OCI-LY3 (cell line): ENCODE measurements at regions not wholly inside any gene's neighbourhood (a gene's known extent, or its start where the extent isn't known, plus 50 kb on each side); places are given as distances from the start of the nearest gene placed in this dataset.

Experiments
- H2AFZ ChIP-seq: fragments of 200-600, 300-600 bp; shearing (Covaris generic); 2 replicates; pipeline ENCODE4 v1.6.0; 2014; ENCODE audit warnings: antibody characterized with exemption, low read depth, low read length
- H3K27ac ChIP-seq: fragments of 200-600, 300-600 bp; sonication (generic); 2 replicates; pipeline ENCODE4 v1.5.1; 2014; ENCODE audit warnings: mild to moderate bottlenecking, low read length, moderate library complexity, mixed read lengths
- H3K27me3 ChIP-seq: fragments of 200-600, 300-600 bp; sonication (generic); 2 replicates; pipeline ENCODE4 v1.6.1; 2014; ENCODE audit warnings: low read depth, low read length, mixed read lengths
- H3K36me3 ChIP-seq: fragments of 200-600, 300-600 bp; sonication (generic); replicated peaks from 2 replicates; pipeline ENCODE3; 2014; ENCODE audit warnings: low read depth, low read length, mixed read lengths
- H3K4me1 ChIP-seq: fragments of 300-600, 200-600 bp; sonication (generic); 2 replicates; pipeline ENCODE4 v1.6.1; 2014; ENCODE audit warnings: low read length, mixed read lengths
- H3K4me2 ChIP-seq: fragments of 200-600, 300-600 bp; sonication (generic); 2 replicates; pipeline ENCODE4 v1.6.1; 2014; ENCODE audit warnings: low read length, mixed read lengths
- H3K4me3 ChIP-seq: fragments of 300-600, 200-600 bp; sonication (generic); 2 replicates; pipeline ENCODE4 v1.5.1; 2014; ENCODE audit warnings: antibody characterized with exemption, mild to moderate bottlenecking, low read length, moderate library complexity
- H3K79me2 ChIP-seq: fragments of 300-600, 200-600 bp; shearing (Covaris generic); 2 replicates; pipeline ENCODE4 v1.6.1; 2014; ENCODE audit warnings: mild to moderate bottlenecking, low read length, mixed read lengths
- H3K9ac ChIP-seq: fragments of 300-600, 200-600 bp; shearing (Covaris generic); 2 replicates; pipeline ENCODE4 v1.6.0; 2014; ENCODE audit warnings: mild to moderate bottlenecking, low read length, moderate library complexity
- H3K9me3 ChIP-seq: fragments of 200-600, 300-600 bp; shearing (Covaris generic); 2 replicates; pipeline ENCODE4 v1.6.1; 2014; ENCODE audit warnings: low read length, mixed read lengths; ENCODE audit not compliant: insufficient read depth
- H4K20me1 ChIP-seq: fragments of 200-600, 300-600 bp; sonication (generic); 2 replicates; pipeline ENCODE4 v1.6.1; 2016; ENCODE audit warnings: low read length, mixed read lengths; ENCODE audit not compliant: insufficient read depth
- EZH2phosphoT487 ChIP-seq: fragments of 200-600 bp; shearing (Covaris generic); IDR thresholded peaks from 2 replicates; pipeline ENCODE4 v1.6.1; 2018; ENCODE audit warnings: antibody characterized with exemption, mixed run types, low read depth
- TF ChIP-seq, protein P1 (sequence below): fragments of 200-600, 300-600 bp; sonication (generic); IDR thresholded peaks from 2 replicates; pipeline ENCODE4 v1.5.1; 2014; ENCODE audit warnings: antibody characterized with exemption, low read length, low read depth

DNA sequence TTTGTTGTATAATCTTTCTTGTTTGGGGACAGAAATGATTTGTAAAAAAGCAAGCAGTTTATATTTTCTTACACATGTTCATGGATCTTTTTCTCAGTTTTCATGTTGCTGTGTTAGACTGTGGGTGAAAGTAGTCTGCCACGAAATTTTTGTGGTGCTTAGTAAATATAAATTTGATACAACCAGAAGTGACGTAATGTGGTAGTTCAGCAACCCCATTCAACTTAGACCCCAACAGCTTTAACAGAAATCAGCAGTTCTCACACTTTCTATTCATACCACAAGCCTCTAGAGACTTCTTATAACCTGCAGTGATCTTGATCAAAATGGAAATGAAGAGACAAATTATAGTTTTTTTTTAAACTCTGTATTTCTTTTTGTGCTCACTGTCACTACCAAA lies 120.2 kb upstream of the IGSF10 start:
- Histone ChIP-seq H2AFZ (no peak overlapping the region), H3K4me2 (no peak overlapping the region)
- TF ChIP-seq, protein P1, sequence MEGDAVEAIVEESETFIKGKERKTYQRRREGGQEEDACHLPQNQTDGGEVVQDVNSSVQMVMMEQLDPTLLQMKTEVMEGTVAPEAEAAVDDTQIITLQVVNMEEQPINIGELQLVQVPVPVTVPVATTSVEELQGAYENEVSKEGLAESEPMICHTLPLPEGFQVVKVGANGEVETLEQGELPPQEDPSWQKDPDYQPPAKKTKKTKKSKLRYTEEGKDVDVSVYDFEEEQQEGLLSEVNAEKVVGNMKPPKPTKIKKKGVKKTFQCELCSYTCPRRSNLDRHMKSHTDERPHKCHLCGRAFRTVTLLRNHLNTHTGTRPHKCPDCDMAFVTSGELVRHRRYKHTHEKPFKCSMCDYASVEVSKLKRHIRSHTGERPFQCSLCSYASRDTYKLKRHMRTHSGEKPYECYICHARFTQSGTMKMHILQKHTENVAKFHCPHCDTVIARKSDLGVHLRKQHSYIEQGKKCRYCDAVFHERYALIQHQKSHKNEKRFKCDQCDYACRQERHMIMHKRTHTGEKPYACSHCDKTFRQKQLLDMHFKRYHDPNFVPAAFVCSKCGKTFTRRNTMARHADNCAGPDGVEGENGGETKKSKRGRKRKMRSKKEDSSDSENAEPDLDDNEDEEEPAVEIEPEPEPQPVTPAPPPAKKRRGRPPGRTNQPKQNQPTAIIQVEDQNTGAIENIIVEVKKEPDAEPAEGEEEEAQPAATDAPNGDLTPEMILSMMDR, result no peak
- TF ChIP-seq EZH2phosphoT487, result no peak

DNA sequence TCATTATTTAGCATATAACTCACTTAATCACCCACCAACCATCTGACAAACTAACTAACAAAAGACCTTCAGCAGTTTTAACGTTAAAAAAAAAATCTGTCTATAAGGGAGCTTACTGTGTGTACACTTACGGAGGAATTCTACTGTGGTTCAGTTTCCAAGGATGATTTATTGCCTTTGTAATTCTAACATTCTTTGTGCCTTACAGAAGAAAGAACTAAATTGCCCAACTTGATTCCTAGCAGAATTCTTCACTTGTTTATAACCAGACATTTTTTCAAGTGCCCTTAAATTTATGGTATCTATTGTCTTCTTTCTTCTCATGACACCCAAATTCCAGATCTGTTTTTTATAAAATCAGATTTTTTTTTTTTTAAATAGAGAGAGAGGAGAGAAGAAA lies 119.7 kb upstream of the IGSF10 start:
- Histone ChIP-seq H3K4me2 (no peak overlapping the region), H3K36me3 (no peaks in the 10 kb centered on the region), H3K4me1 (peaks cover 18% of the 10 kb centered on the region), H3K79me2 (no peaks in the 10 kb centered on the region), H4K20me1 (no peaks in the 10 kb centered on the region), H3K4me3 (no peak overlapping the region), H3K27me3 (no peaks in the 10 kb centered on the region), H2AFZ (no peak overlapping the region), H3K9ac (no peak overlapping the region), H3K9me3 (no peaks in the 10 kb centered on the region), H3K27ac (no peak overlapping the region)
- TF ChIP-seq, protein P1, result no peak
- TF ChIP-seq EZH2phosphoT487, result no peak

More for the DNA sequence above, 120.2 kb upstream of the IGSF10 start:
- no peak overlapping the region for H3K27ac ChIP-seq
- peaks cover 18% of the 10 kb centered on the region for H3K4me1 ChIP-seq
- no peak overlapping the region for H3K9ac ChIP-seq
- H3K9me3 ChIP-seq, result no peaks in the 10 kb centered on the region
- no peaks in the 10 kb centered on the region for H3K27me3 ChIP-seq
- no peaks in the 10 kb centered on the region for H3K79me2 ChIP-seq
- no peak overlapping the region for H3K4me3 ChIP-seq
- no peaks in the 10 kb centered on the region for H3K36me3 ChIP-seq
- H4K20me1 ChIP-seq, result no peaks in the 10 kb centered on the region

DNA sequence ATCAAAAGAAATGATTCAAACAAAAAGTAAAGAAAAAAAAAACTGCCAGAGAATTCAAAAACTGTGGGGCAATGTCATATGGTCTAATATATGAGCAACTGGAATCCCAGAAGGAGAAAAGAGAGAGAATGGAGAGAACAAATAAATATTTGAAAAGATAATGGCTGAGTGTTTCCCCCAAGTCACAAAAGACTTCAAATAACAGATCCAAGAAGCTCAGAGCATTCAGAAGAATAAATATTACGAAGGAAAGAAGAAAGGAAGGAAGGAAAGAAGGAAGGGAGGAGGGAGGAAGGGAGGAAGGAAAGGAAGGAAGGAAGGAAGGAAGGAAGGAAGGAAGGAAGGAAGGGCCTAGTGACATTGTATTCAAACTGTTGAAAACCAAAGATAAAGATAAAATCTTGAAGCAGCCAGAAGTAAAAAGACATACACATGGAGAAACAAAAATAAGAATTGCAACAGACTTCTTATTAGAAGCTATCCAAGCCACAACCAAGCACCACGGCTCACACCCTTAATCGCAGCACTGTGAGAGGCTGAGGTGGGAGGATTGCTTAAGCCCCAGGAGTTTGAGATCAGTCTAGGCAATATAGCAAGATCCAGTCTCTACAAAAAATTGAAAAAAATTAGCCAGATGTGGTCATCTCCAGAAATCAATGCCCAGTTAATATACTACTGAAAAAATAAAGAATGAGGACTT lies 118.9 kb upstream of the IGSF10 start:
- H3K79me2 ChIP-seq, result no peaks in the 10 kb centered on the region
- no peaks in the 10 kb centered on the region for H4K20me1 ChIP-seq
- H3K27ac ChIP-seq, result no peak overlapping the region
- no peak overlapping the region for H3K4me2 ChIP-seq
- peaks cover 12% of the 10 kb centered on the region for H3K4me1 ChIP-seq
- no peak for TF ChIP-seq EZH2phosphoT487
- TF ChIP-seq, protein P1, result no peak
- H3K9me3 ChIP-seq, result no peaks in the 10 kb centered on the region
- no peaks in the 10 kb centered on the region for H3K36me3 ChIP-seq
- no peak overlapping the region for H2AFZ ChIP-seq
- H3K4me3 ChIP-seq, result no peak overlapping the region
- H3K9ac ChIP-seq, result no peak overlapping the region
- no peaks in the 10 kb centered on the region for H3K27me3 ChIP-seq

DNA sequence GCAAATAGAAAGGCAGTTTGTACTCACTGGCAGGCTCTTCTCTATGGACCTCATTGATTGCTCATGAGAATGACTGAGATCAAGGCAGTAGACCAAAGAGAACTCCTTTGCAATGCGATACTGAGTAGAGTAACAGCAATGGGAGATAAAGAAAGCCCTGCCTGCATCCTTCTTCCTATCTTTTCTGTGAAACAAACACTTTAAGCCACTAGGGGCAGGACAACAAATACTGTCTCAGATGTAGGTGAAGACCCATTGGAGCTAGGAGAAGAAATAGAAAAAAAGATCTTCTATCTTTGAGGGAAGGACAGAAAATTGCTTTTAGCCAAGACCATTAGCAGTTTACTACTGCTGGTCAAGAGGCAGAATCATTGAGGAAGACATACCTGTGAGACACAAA lies 117.6 kb upstream of the IGSF10 start:
- Histone ChIP-seq H3K9me3 (no peaks in the 10 kb centered on the region), H3K4me3 (no peak overlapping the region), H3K4me1 (peaks cover 6% of the 10 kb centered on the region; the same call in 1 of the 2 replicates), H2AFZ (no peak overlapping the region), H3K4me2 (no peak overlapping the region), H3K27ac (no peak overlapping the region), H3K9ac (no peak overlapping the region), H3K79me2 (no peaks in the 10 kb centered on the region), H4K20me1 (no peaks in the 10 kb centered on the region), H3K36me3 (no peaks in the 10 kb centered on the region), H3K27me3 (no peaks in the 10 kb centered on the region)
- TF ChIP-seq, protein P1, result peak; percentile 6; the same call in 1 of the 2 replicates
- no peak for TF ChIP-seq EZH2phosphoT487
